ENCODE measurements at regions not wholly inside any gene's neighbourhood (a gene's known extent, or its start where the extent isn't known, plus 50 kb on each side); places are given as distances from the start of the nearest gene placed in this dataset.

- no peak for DNase-seq
- Histone ChIP-seq H3K36me3 (ENCODE audit: control insufficient read depth, insufficient read depth, low read length) (no peaks in the 10 kb centered on the region), H3K4me1 (ENCODE audit: control insufficient read depth, insufficient read depth, low read length, poor library complexity, severe bottlenecking) (no peaks in the 10 kb centered on the region), H3K4me3 (ENCODE audit: insufficient read depth, low read depth, low read length, poor library complexity, severe bottlenecking) (no peak overlapping the region), H3K9me3 (ENCODE audit: control insufficient read depth, low read length) (no peaks in the 10 kb centered on the region), H3K27ac (ENCODE audit: insufficient read depth, low read length, poor library complexity, severe bottlenecking) (no peak overlapping the region), H3K27me3 (replicated peaks; ENCODE audit: control insufficient read depth, insufficient read depth, low read length, poor library complexity, severe bottlenecking) (peaks cover 2% of the 10 kb centered on the region)
These were observed 71.5 kb upstream of the MPHOSPH6 start for GRCh38 chr16:82241469-82242052.

- H3K4me3 ChIP-seq (ENCODE audit: insufficient read depth, low read depth, low read length, poor library complexity, severe bottlenecking): no peak overlapping the region
- no peak overlapping the region for H3K27ac ChIP-seq (ENCODE audit: insufficient read depth, low read length, poor library complexity, severe bottlenecking)
- H3K36me3 ChIP-seq (ENCODE audit: control insufficient read depth, insufficient read depth, low read length): no peaks in the 10 kb centered on the region
- no peaks in the 10 kb centered on the region for H3K4me1 ChIP-seq (ENCODE audit: control insufficient read depth, insufficient read depth, low read length, poor library complexity, severe bottlenecking)
- peaks cover 2% of the 10 kb centered on the region for H3K27me3 ChIP-seq (replicated peaks; ENCODE audit: control insufficient read depth, insufficient read depth, low read length, poor library complexity, severe bottlenecking)
- H3K9me3 ChIP-seq (ENCODE audit: control insufficient read depth, low read length): no peaks in the 10 kb centered on the region
- no peak for DNase-seq
These were observed 70.1 kb upstream of the MPHOSPH6 start for GRCh38 chr16:82240111-82240510.

- H3K27ac ChIP-seq (ENCODE audit: insufficient read depth, low read length, poor library complexity, severe bottlenecking): no peak overlapping the region
- H3K27me3 ChIP-seq (replicated peaks; ENCODE audit: control insufficient read depth, insufficient read depth, low read length, poor library complexity, severe bottlenecking): peaks cover 2% of the 10 kb centered on the region
- no peak overlapping the region for H3K4me3 ChIP-seq (ENCODE audit: insufficient read depth, low read depth, low read length, poor library complexity, severe bottlenecking)
- no peaks in the 10 kb centered on the region for H3K9me3 ChIP-seq (ENCODE audit: control insufficient read depth, low read length)
- no peak for DNase-seq
- H3K36me3 ChIP-seq (ENCODE audit: control insufficient read depth, insufficient read depth, low read length): no peaks in the 10 kb centered on the region
- H3K4me1 ChIP-seq (ENCODE audit: control insufficient read depth, insufficient read depth, low read length, poor library complexity, severe bottlenecking): no peaks in the 10 kb centered on the region
These were observed 66.9 kb upstream of the MPHOSPH6 start for GRCh38 chr16:82236875-82237274.

GRCh38 chr16:82236415-82236814, 66.4 kb upstream of the MPHOSPH6 start:
- Histone ChIP-seq H3K36me3 (ENCODE audit: control insufficient read depth, insufficient read depth, low read length) (no peaks in the 10 kb centered on the region), H3K27ac (ENCODE audit: insufficient read depth, low read length, poor library complexity, severe bottlenecking) (no peak overlapping the region), H3K4me3 (ENCODE audit: insufficient read depth, low read depth, low read length, poor library complexity, severe bottlenecking) (no peak overlapping the region), H3K4me1 (ENCODE audit: control insufficient read depth, insufficient read depth, low read length, poor library complexity, severe bottlenecking) (no peaks in the 10 kb centered on the region), H3K9me3 (ENCODE audit: control insufficient read depth, low read length) (no peaks in the 10 kb centered on the region), H3K27me3 (replicated peaks; ENCODE audit: control insufficient read depth, insufficient read depth, low read length, poor library complexity, severe bottlenecking) (peaks cover 2% of the 10 kb centered on the region)
- DNase-seq: no peak

GRCh38 chr16:82232806-82233205, 62.8 kb upstream of the MPHOSPH6 start:
- Histone ChIP-seq H3K4me3 (ENCODE audit: insufficient read depth, low read depth, low read length, poor library complexity, severe bottlenecking) (no peak overlapping the region), H3K4me1 (ENCODE audit: control insufficient read depth, insufficient read depth, low read length, poor library complexity, severe bottlenecking) (no peaks in the 10 kb centered on the region), H3K9me3 (ENCODE audit: control insufficient read depth, low read length) (no peaks in the 10 kb centered on the region), H3K36me3 (ENCODE audit: control insufficient read depth, insufficient read depth, low read length) (no peaks in the 10 kb centered on the region), H3K27me3 (replicated peaks; ENCODE audit: control insufficient read depth, insufficient read depth, low read length, poor library complexity, severe bottlenecking) (no peaks in the 10 kb centered on the region), H3K27ac (ENCODE audit: insufficient read depth, low read length, poor library complexity, severe bottlenecking) (no peak overlapping the region)
- DNase-seq: no peak

- no peaks in the 10 kb centered on the region for H3K4me1 ChIP-seq (ENCODE audit: control insufficient read depth, insufficient read depth, low read length, poor library complexity, severe bottlenecking)
- no peak overlapping the region for H3K4me3 ChIP-seq (ENCODE audit: insufficient read depth, low read depth, low read length, poor library complexity, severe bottlenecking)
- DNase-seq: no peak
- H3K9me3 ChIP-seq (ENCODE audit: control insufficient read depth, low read length): no peaks in the 10 kb centered on the region
- H3K36me3 ChIP-seq (ENCODE audit: control insufficient read depth, insufficient read depth, low read length): no peaks in the 10 kb centered on the region
- H3K27ac ChIP-seq (ENCODE audit: insufficient read depth, low read length, poor library complexity, severe bottlenecking): no peak overlapping the region
- H3K27me3 ChIP-seq (replicated peaks; ENCODE audit: control insufficient read depth, insufficient read depth, low read length, poor library complexity, severe bottlenecking): no peaks in the 10 kb centered on the region
These were observed 61.2 kb upstream of the MPHOSPH6 start for GRCh38 chr16:82231008-82231787.

DNA sequence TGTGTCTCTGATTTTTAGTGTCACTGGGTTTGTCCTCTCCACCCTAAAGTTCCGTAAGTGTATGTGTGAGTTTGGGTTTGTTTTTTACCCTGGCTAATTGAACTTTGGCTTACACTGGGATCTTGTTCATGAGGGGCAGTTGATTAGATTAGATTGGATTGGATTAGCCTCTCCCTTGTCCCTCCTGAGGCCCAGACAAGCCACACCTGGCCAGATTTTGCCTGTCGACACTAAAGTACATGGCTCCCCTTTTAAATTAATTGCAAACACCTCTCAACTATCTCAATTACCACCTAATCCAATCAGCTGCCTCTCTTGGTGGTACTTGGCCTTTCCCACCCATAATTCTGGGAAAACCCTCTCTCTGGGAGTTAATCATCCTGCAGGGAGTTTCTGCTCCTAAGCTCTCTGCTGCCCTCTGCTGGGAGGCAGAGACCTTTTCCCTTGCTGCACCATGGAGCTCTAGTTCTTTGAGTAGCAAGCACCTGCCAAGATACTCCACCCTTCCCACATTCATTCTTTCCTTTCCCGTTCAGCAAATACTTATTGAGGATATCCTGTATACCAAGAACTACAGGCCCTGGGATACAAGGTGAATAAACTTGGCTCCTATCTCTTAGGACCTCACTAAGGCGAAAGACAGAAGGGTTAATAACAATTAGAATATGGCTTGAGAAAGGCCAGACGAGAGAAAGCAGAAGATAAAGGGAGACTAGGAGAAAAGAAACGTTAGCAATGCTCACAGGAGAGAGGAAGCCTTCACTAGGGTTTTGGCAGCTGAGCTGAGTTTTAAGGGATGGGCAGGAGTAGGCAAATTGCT, 60.0 kb upstream of the MPHOSPH6 start:
- Histone ChIP-seq H3K27ac (ENCODE audit: insufficient read depth, low read length, poor library complexity, severe bottlenecking) (no peak overlapping the region), H3K9me3 (ENCODE audit: control insufficient read depth, low read length) (no peaks in the 10 kb centered on the region), H3K36me3 (ENCODE audit: control insufficient read depth, insufficient read depth, low read length) (no peaks in the 10 kb centered on the region), H3K4me1 (ENCODE audit: control insufficient read depth, insufficient read depth, low read length, poor library complexity, severe bottlenecking) (no peaks in the 10 kb centered on the region), H3K27me3 (replicated peaks; ENCODE audit: control insufficient read depth, insufficient read depth, low read length, poor library complexity, severe bottlenecking) (no peaks in the 10 kb centered on the region), H3K4me3 (ENCODE audit: insufficient read depth, low read depth, low read length, poor library complexity, severe bottlenecking) (no peak overlapping the region)
- peak; percentile 10 to 42 (median 11) for DNase-seq

GRCh38 chr16:82226327-82226726, 56.3 kb upstream of the MPHOSPH6 start:
- Histone ChIP-seq H3K4me3 (ENCODE audit: insufficient read depth, low read depth, low read length, poor library complexity, severe bottlenecking) (no peak overlapping the region), H3K4me1 (ENCODE audit: control insufficient read depth, insufficient read depth, low read length, poor library complexity, severe bottlenecking) (no peaks in the 10 kb centered on the region), H3K27me3 (replicated peaks; ENCODE audit: control insufficient read depth, insufficient read depth, low read length, poor library complexity, severe bottlenecking) (no peaks in the 10 kb centered on the region), H3K27ac (ENCODE audit: insufficient read depth, low read length, poor library complexity, severe bottlenecking) (no peak overlapping the region), H3K9me3 (ENCODE audit: control insufficient read depth, low read length) (no peaks in the 10 kb centered on the region), H3K36me3 (ENCODE audit: control insufficient read depth, insufficient read depth, low read length) (no peaks in the 10 kb centered on the region)
- no peak for DNase-seq

GRCh38 chr16:82224821-82225220, 54.8 kb upstream of the MPHOSPH6 start:
- no peak for DNase-seq
- no peak overlapping the region for H3K4me3 ChIP-seq (ENCODE audit: insufficient read depth, low read depth, low read length, poor library complexity, severe bottlenecking)
- H3K9me3 ChIP-seq (ENCODE audit: control insufficient read depth, low read length): no peaks in the 10 kb centered on the region
- no peaks in the 10 kb centered on the region for H3K4me1 ChIP-seq (ENCODE audit: control insufficient read depth, insufficient read depth, low read length, poor library complexity, severe bottlenecking)
- no peaks in the 10 kb centered on the region for H3K36me3 ChIP-seq (ENCODE audit: control insufficient read depth, insufficient read depth, low read length)
- H3K27ac ChIP-seq (ENCODE audit: insufficient read depth, low read length, poor library complexity, severe bottlenecking): no peak overlapping the region
- H3K27me3 ChIP-seq (replicated peaks; ENCODE audit: control insufficient read depth, insufficient read depth, low read length, poor library complexity, severe bottlenecking): no peaks in the 10 kb centered on the region

DNA sequence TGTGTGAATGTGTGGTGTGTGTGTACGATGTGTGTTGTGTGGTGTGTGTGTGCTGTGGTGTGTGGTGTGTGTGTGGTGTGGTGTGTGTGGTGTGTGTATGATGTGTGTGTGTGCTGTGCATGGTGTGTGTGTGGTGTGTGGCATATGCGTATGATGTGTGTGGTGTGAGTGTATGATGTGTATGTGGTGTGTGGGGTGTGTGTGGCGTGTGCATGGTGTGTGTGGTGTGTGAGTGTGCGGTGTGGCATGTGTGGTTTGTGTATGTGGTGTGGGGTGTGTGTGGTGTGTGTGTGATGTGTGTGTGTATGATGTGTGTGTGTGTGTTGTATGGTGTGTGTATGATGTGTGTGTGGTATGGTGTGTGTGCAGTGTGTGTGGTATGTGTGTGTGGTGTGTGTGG, 50.5 kb upstream of the MPHOSPH6 start:
- Histone ChIP-seq H3K9me3 (ENCODE audit: control insufficient read depth, low read length) (no peaks in the 10 kb centered on the region), H3K4me3 (ENCODE audit: insufficient read depth, low read depth, low read length, poor library complexity, severe bottlenecking) (no peak overlapping the region), H3K27me3 (replicated peaks; ENCODE audit: control insufficient read depth, insufficient read depth, low read length, poor library complexity, severe bottlenecking) (no peaks in the 10 kb centered on the region), H3K36me3 (ENCODE audit: control insufficient read depth, insufficient read depth, low read length) (no peaks in the 10 kb centered on the region), H3K4me1 (ENCODE audit: control insufficient read depth, insufficient read depth, low read length, poor library complexity, severe bottlenecking) (no peaks in the 10 kb centered on the region), H3K27ac (ENCODE audit: insufficient read depth, low read length, poor library complexity, severe bottlenecking) (no peak overlapping the region)
- no peak for DNase-seq

Data from effector memory CD4-positive, alpha-beta T cell (primary cell).